ENCODE measurements at regions not wholly inside any gene's neighbourhood (a gene's known extent, or its start where the extent isn't known, plus 50 kb on each side); places are given as distances from the start of the nearest gene placed in this dataset.

DNA sequence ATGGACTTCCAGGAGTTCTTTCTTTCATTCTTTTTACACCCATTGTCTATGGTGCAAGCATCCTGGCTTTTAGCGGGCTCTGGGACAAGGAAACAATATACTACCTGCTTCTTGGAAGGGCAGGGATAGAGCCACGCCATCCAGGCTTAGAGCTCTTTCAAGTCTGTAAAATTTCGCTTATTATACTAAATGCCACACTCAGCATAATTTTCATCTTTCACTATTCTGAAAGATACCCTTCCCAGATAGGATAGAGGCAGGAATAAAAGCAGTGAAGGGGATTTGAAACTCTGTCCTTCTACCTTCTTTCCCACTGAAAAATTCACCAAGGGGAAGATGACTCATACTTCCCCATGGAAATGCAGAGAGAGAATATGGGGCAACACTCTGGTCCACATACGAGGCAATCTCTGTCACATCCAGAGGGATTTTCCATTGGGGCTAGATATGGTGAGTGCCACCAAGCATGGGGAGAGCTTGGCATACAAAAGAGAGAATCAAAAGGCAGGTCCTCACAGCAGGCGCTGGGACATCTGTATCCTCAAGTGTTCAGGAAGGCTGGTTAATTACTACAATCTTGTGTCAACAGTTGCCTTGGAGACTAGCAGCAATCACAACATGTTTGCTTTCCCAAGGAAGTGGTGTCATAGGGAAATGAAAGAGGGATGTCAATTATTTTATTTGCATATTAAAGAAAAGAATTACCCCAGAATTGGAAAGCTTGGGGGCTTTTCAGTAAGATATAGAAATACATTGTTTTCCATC lies 127.6 kb downstream of the TDRD15 start:
- no peak overlapping the region for H3K27ac ChIP-seq
- TF ChIP-seq, protein P1, sequence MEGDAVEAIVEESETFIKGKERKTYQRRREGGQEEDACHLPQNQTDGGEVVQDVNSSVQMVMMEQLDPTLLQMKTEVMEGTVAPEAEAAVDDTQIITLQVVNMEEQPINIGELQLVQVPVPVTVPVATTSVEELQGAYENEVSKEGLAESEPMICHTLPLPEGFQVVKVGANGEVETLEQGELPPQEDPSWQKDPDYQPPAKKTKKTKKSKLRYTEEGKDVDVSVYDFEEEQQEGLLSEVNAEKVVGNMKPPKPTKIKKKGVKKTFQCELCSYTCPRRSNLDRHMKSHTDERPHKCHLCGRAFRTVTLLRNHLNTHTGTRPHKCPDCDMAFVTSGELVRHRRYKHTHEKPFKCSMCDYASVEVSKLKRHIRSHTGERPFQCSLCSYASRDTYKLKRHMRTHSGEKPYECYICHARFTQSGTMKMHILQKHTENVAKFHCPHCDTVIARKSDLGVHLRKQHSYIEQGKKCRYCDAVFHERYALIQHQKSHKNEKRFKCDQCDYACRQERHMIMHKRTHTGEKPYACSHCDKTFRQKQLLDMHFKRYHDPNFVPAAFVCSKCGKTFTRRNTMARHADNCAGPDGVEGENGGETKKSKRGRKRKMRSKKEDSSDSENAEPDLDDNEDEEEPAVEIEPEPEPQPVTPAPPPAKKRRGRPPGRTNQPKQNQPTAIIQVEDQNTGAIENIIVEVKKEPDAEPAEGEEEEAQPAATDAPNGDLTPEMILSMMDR (conservative IDR thresholded peaks at IDR 0.05) = no peak
- TF ChIP-seq ZFX (IDR thresholded peaks at IDR 0.05) = no peak

DNA sequence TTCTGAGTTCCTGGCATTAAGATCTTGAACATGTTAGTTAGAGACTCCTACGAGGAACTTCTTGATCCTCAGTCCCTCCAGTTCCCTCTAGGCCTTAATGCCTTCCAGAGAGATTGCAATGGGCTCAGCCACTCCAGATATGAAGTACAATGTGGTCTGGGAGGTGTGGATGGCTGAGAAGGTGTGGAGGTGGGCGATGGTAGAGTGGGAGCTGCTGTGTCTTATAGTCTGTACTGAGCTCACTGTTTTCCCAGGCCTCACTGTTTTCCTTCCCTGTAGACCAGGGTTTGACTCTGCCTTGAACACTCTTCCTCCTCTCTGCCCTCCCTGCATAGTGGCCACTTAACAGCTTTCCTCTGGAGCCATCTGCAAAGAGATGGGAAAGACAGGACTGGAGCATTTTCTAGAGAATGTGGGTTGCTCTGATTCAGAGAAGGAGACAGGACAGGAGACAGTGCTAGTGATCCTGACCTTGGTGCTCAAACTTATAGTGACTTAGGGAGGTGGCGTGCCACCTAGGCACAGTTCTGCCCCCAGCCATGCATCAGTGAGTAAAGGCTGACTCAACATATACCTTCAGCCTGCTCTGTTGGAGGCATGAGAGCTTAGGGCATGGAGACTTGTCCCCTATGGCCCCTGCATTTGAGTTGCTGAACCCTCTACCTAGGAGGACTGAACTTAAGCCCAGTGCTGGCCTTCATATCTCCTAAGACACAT lies 129.7 kb downstream of the TDRD15 start:
- TF ChIP-seq, protein P1 (conservative IDR thresholded peaks at IDR 0.05) = no peak
- no peak for TF ChIP-seq ZFX (IDR thresholded peaks at IDR 0.05)
- no peak overlapping the region for H3K27ac ChIP-seq

DNA sequence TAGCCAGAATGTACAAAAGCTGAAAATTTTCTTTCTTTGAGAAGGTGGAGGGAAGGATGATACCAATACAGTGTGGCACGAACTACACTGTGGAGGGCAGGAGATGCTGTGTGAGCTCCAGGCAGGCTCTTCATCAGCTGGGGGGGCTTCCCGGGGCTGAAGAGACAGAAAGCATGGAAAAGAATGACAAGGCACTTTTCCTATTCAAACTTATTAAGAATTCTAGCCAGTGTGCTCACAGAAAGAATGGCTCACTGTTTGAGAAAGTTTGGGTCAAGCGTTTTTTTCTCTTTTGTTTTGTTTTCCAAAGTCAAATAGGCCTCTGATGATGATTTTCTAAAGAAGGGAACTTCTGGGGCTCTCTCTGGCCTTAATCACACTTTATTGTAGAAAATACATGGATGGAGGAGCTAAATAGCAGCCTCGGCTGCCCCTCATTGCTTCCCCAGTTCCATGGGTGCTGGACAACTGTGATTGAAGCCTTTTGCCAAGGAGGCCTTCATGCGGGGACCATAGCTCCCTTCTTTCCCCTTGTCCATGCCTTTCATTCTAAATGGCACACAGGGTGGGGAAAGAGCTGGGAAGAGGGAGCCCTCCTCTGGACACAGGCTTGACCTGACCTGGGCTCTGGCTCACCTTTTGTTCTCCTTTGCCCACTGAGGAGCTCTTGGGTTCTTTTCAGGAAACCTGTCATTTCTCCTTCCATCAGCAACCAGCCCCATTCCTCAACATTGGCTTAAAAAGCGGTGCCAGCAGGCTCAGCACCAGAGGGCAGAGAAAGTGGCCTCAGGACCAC lies 130.6 kb downstream of the TDRD15 start:
- TF ChIP-seq, protein P1 (conservative IDR thresholded peaks at IDR 0.05) = no peak
- TF ChIP-seq ZFX (IDR thresholded peaks at IDR 0.05) = no peak
- H3K27ac ChIP-seq = no peak overlapping the region

DNA sequence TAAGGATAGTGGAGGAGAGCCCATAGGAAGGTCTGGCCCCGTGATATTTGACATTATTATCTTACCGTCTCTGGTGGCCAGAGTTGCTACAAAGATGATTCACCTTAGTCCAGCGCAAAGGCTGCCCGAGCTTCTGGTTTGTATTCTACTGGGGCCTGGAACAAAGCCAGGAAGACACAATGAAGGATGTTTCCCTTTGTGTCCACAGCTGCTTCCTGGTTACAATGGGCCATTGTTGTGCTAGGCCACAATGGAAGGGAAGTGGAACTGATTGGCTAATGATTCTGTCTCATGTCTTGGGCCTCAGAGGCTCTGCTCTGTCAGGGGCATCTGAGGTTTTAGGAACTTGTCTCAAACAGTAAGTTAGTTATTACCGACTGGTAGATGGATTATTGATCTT lies 132.2 kb downstream of the TDRD15 start:
- no peak overlapping the region for H3K27ac ChIP-seq
- no peak for TF ChIP-seq ZFX (IDR thresholded peaks at IDR 0.05)
- TF ChIP-seq, protein P1 (conservative IDR thresholded peaks at IDR 0.05) = no peak

DNA sequence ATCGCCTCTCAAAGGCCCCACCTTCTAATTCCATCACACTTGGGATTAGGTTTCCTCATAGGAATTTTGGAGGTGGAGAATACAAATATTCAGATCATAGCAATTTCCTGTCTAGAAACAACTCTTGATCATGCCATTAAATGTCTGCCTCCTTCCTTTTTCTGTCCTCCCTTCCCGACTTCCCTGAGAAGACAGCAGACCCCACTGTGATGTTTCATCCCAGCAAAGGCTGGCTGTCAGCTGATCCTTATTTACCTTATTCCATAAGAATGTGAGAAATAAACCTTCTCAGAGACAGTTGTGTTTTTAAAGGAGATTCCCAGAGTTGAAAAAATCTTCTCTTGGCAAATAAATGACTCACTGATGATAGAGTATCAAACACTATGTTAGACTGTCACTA lies 133.9 kb downstream of the TDRD15 start:
- no peak for TF ChIP-seq ZFX (IDR thresholded peaks at IDR 0.05)
- TF ChIP-seq, protein P1 (conservative IDR thresholded peaks at IDR 0.05) = no peak
- H3K27ac ChIP-seq = no peak overlapping the region

DNA sequence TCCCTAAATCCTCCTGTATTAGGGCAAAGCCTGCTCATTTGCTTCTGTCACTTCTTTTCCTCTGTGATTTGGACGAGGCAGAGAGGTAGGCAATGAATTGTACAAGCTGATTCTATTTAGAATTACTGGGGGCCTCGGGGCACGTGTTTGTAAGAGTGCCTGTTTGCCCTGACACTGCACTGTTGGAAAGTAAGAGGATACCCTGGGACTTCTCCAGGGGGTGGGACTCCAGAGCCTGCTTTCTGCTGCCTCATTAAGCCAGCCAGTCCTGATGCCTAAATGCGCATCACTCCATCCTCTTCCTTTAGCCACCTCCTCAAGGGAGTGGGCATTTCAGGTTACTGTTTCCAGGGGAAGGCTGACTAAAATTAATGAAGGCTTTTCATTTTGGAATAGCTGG lies 134.3 kb downstream of the TDRD15 start:
- H3K27ac ChIP-seq = no peak overlapping the region
- TF ChIP-seq, protein P1 (conservative IDR thresholded peaks at IDR 0.05) = no peak
- no peak for TF ChIP-seq ZFX (IDR thresholded peaks at IDR 0.05)

Measured in C4-2B (cell line).